AG09319 (cell line): ENCODE measurements at regions not wholly inside any gene's neighbourhood (a gene's known extent, or its start where the extent isn't known, plus 50 kb on each side); places are given as distances from the start of the nearest gene placed in this dataset.
"Not testable (repeated sequence)": the region's sequence is repeated elsewhere in the genome, so short reads cannot be mapped to it uniquely, and the experiment has no call there.

ENCODE experiments used
- DNase-seq: peaks from one replicate; pipeline ENCODE4 v3.0.0-alpha.2; 2010; ENCODE audit warnings: low read depth; ENCODE audit errors: extremely low read depth
- CTCF ChIP-seq: IDR thresholded peaks from 2 replicates; pipeline ENCODE4 v1.5.1; 2011; ENCODE audit warnings: low read depth, mild to moderate bottlenecking, inconsistent platforms, low read length, moderate library complexity

GRCh38 chr1:29555043-29555620 lies 318.8 kb downstream of the PTPRU start:
- no peak for TF ChIP-seq CTCF
- no peak for DNase-seq

GRCh38 chr1:29554208-29554778 lies 318.0 kb downstream of the PTPRU start:
- DNase-seq: no peak
- no peak for TF ChIP-seq CTCF

GRCh38 chr1:29551123-29551936 lies 315.0 kb downstream of the PTPRU start:
- DNase-seq: no peak
- no peak for TF ChIP-seq CTCF

GRCh38 chr1:29550119-29550841 lies 314.0 kb downstream of the PTPRU start:
- TF ChIP-seq CTCF: no peak

GRCh38 chr1:29549728-29550118 lies 313.4 kb downstream of the PTPRU start:
- DNase-seq: not testable (repeated sequence)

More at GRCh38 chr1:29550119-29550841, 314.0 kb downstream of the PTPRU start:
- no peak for DNase-seq

- no peak for TF ChIP-seq CTCF
- no peak for DNase-seq
These were observed 312.7 kb downstream of the PTPRU start for GRCh38 chr1:29549001-29549400.

- DNase-seq: no peak
- no peak for TF ChIP-seq CTCF
These were observed 311.8 kb downstream of the PTPRU start for GRCh38 chr1:29548091-29548490.
